UCSD-AML1 (cell line): ENCODE measurements at regions not wholly inside any gene's neighbourhood (a gene's known extent, or its start where the extent isn't known, plus 50 kb on each side); places are given as distances from the start of the nearest gene placed in this dataset.
"Not testable (repeated sequence)": the region's sequence is repeated elsewhere in the genome, so short reads cannot be mapped to it uniquely, and the experiment has no call there.

Experiments used
- DNase-seq: peaks from one replicate; lab custom pipeline; 2025; ENCODE audit not compliant: unreplicated experiment; lab: John Stamatoyannopoulos, UW

- no peak for DNase-seq
Measured at GRCh38 chr7:95863-96260, 96.5 kb upstream of the FAM20C start.

DNA sequence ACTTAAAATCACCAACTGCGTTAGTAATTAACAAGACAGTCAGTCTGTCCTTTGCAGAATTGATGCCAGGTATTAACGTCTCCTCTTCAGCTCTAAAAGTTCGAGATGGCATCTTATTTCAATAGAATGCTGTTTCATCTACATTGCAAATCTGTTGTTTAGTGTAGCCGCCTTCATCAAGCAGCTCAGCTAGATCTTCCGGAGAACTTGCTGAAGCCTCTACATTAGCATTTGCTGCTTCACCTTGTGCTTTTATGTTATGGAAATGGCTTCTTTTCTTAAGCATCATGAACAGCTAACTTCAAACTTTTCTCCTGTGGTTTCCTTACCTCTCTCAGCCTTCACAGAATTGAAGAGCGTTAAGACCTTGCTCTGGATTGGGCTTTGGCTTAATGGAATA lies 95.5 kb upstream of the FAM20C start:
- no peak for DNase-seq

- no peak for DNase-seq
Measured at GRCh38 chr7:97310-97841, 95.0 kb upstream of the FAM20C start.

DNA sequence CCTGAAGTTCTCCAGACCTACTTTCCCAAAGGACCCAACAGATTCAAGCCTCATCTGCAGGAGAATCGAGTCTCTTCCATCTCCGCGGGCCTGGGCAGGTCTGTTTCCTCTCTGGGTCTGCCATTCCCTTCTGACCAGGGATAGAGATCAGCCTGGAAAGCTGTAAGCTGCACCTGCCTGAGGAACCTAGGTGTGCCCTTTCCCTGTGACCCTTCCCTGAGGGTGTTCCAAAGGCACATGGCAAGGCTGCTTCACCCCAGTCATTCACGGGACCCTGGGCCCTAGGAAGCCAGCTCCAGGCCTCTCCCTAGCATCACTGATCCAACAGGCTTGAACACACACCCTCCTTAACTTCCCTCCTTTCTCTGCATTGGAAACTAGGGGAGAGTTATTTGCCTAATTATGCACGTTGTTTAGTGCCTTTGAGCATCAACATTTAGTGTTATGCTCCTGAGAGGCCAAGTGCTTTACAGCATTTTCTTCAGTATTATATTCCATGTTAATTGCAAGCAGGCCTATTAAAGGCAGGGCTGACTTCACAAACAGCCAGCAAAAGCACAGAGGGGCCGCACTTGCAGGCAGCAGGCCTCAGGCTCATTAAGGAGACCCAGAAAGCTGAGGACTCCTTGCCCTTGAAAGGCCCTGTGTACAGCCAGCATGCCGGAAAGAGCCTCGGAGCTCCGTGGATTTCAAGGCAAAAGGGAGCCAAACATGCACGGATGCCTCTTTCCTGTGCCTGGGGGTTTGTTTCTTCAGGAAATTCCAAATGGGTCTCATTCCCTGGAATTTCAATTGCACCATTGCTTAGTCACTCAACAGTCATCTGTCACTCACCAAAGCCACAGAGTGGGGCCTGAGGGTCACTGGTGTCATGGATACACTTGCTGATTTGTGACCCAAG lies 91.0 kb upstream of the FAM20C start:
- no peak for DNase-seq

GRCh38 chr7:102047-102711 lies 90.2 kb upstream of the FAM20C start:
- DNase-seq = no peak

GRCh38 chr7:102721-103120 lies 89.7 kb upstream of the FAM20C start:
- DNase-seq = no peak

- DNase-seq = not testable (repeated sequence)
Measured at GRCh38 chr7:103981-104380, 88.4 kb upstream of the FAM20C start.

DNA sequence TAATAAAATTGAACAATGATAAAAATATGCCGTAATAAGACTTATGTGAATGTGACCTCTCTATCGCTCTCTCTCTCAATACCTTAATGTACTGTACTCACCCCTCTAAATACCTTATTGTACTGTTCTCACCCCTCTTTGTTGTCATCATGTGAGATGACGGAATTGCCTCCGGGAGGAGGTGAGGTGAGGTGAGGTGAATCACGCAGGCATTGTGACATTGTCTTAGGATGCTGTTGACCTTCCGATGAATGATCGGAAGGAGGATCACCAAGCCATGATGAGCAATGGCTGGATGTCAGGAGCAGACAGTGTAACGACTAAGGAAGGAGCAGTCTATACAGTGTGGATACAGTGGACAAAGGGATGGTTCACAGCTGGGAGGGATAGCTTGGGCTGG lies 87.4 kb upstream of the FAM20C start:
- DNase-seq = no peak

GRCh38 chr7:106356-106755 lies 86.0 kb upstream of the FAM20C start:
- no peak for DNase-seq

DNA sequence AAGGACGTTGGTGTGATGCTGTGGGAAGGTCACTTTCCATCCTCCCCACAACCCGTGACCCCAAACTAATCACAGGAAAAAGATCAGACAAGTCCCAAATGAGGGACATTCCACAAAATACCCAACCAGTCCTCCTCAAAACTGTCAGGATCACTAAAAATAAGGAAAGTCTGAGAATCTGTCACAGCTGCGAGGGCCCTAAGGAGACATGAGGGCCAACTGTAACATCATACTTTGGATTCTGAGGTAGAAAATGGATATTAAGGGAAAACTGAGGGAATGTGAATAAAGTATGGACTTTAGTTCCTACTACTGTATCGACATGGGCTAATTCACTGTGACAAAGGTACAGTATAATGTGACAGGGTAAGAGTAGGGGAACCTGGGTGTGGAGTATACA lies 85.1 kb upstream of the FAM20C start:
- no peak for DNase-seq

DNA sequence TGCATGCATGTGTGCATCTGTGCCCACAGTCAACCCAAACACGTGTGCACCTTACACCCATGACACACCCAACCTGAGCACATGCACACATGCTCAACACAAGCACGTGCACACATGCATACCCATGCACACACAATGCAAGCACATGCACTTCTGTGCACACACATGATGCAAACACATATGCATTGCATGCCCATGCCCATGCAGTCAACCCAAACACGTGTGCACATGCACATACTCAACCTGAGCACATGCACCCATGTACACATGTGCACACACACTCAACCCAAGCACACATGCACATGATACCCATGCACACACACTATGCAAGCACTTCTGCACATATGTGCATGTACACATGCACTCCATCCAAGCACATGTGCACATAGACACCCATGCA lies 84.5 kb upstream of the FAM20C start:
- no peak for DNase-seq

GRCh38 chr7:109094-109493 lies 83.3 kb upstream of the FAM20C start:
- no peak for DNase-seq

DNA sequence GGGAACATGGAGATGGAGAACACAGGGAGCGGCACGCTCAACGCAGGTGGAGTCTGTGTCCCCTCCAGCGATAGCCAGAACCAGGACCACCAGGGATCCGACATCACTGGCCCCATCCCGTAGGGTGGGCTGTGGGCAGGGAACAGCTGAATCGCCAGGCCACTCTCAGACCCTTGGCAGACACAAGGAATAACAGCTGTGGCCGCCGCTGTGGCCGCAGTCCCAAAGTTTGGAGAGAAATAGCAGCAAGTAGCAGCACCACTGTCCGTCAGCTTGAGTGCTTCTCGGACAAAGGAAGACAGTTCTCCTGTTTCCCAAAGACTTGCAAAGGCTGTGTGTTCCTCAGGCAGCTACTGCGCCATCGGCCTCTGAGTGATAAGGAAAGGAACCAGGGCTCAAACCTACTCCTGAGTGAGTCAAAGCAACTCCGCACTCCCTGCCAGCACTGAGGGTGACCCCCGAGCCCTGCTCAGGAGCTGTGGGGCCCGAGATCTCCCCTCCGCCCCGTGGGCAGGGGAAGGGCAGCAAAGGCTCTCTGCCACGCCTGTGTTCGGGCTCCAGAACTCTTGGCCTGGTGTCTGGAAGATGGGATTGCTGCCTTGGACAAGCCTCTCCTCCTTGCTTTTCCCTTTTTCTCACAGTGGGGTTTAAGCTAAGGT lies 82.3 kb upstream of the FAM20C start:
- DNase-seq = no peak

DNA sequence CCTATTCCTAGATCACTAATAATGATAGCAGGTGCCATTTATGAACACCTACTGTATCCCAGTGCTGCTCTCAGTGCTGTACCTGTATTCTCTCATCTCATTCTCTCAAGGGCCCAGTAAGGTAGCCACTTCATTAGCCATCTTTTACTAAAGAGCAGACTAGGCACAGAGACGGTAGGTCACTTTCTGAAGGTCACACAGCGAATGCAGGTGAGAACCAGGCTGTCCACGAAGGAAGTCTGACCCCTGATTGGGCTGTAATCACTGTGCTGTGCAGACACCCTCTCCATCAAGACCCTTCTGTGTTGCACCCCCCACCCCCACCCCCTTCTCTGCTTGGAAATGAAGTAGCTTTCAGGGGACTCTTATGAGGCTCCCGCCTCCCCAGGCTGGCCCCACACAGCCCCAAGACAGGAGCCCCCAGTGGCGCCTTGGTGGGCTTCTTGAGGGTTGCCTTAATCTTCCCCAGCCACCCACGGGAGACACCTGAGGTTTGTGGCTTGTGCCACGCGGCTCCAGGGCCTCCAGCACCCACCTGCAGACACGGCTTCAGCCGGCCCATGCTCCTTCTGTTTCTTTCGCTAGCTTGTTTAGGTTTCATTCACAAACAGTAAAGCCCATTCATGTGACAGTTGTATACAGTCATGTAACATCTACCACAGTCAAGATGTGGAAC lies 81.7 kb upstream of the FAM20C start:
- DNase-seq = no peak

GRCh38 chr7:111591-111990 lies 80.8 kb upstream of the FAM20C start:
- DNase-seq = no peak

DNA sequence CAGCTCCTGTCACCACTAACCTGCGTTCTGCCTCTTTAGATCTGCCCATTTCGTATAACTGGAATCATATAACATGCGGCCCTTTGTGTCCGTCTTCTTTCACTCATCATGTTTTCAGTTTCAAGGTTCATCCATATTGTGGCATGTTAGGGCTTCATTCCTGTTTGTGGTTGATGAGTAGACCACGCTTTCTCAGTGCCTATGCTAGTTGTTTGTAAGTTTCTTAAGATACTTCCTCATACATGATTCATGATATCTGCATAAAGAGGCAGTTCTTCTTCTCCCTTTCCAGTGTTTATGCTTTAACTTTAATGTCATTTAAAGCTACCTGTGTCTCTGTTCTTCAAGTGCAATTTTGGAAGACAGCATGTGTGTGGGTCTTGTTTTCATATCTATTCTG lies 79.5 kb upstream of the FAM20C start:
- no peak for DNase-seq

GRCh38 chr7:115274-115911 lies 77.0 kb upstream of the FAM20C start:
- peak; percentile 20 for DNase-seq

DNA sequence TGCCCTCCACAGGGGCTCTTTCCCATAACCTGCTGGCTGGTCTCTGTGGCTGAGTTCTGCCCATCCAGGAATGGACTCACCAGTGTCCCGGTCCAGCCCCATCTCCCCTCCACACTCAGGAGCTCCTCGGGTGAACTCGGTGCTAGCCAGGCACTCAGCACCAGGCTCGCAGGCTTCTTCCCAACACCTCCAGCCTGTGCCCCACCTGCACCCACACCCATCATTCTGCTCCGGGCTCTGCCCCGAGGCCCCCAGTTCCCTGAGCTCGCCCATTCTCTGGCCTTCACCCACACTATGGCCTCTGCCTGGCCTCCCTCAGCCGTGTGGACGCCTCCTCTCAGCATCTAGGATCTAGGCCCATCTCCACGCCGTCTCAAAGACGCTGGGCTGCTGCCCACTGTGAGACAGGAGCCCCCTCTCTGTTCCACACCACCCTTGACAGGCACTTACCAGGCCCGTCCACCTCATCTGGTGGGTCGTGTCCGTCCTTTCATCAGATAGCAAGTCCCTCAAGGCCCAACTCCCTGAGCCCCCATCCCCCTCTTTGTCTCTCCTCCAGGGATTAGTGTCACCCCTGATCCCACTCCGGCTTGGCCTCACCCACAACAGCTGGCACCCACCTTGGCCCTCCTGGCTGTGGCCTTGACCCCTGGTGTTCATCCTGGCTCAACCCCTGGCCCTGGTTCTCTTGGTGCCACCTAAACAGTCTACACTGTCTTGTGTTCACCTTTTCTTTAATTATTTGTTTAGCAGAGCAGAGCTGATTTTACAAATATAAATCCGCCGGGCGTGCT lies 76.0 kb upstream of the FAM20C start:
- no peak for DNase-seq

GRCh38 chr7:117836-118614 lies 74.3 kb upstream of the FAM20C start:
- DNase-seq = no peak
